ENCODE measurements at regions not wholly inside any gene's neighbourhood (a gene's known extent, or its start where the extent isn't known, plus 50 kb on each side); places are given as distances from the start of the nearest gene placed in this dataset.

- H3K9me3 ChIP-seq, result no peaks in the 10 kb centered on the region
- H3K36me3 ChIP-seq, result no peaks in the 10 kb centered on the region
- WGBS, 2 donors, result 46 to 53% methylated on average over 4 of the region's 4 CpGs
- no peak overlapping the region for H3K4me3 ChIP-seq
- no peaks in the 10 kb centered on the region for H3K27me3 ChIP-seq
- no peaks in the 10 kb centered on the region for H3K4me1 ChIP-seq
- TF ChIP-seq POLR2A (IDR thresholded peaks at IDR 0.05), result no peak
- no peak for TF ChIP-seq POLR2AphosphoS5 (IDR thresholded peaks at IDR 0.05)
- no peak for TF ChIP-seq CTCF (IDR thresholded peaks at IDR 0.05)
- TF ChIP-seq EP300 (IDR thresholded peaks at IDR 0.05), result no peak
- intact Hi-C loops (cut with DNase I), result no loop called here
- H3K27ac ChIP-seq, result no peak overlapping the region
- no peak for DNase-seq
Measured at GRCh38 chr18:56508370-56509036, 129.9 kb downstream of the TXNL1 start.

- Histone ChIP-seq H3K9me3 (no peaks in the 10 kb centered on the region), H3K36me3 (no peaks in the 10 kb centered on the region), H3K4me3 (no peak overlapping the region), H3K27me3 (no peaks in the 10 kb centered on the region), H3K4me1 (no peaks in the 10 kb centered on the region), H3K27ac (no peak overlapping the region)
- intact Hi-C loops (cut with DNase I), result no loop called here
- TF ChIP-seq POLR2AphosphoS5 (IDR thresholded peaks at IDR 0.05) (no peak), CTCF (IDR thresholded peaks at IDR 0.05) (no peak), POLR2A (IDR thresholded peaks at IDR 0.05) (no peak), EP300 (IDR thresholded peaks at IDR 0.05) (no peak)
- no peak for DNase-seq
Measured at GRCh38 chr18:56505971-56506370, 132.4 kb downstream of the TXNL1 start.

- no peaks in the 10 kb centered on the region for H3K27me3 ChIP-seq
- intact Hi-C loops (cut with DNase I), result no loop called here
- TF ChIP-seq POLR2AphosphoS5 (IDR thresholded peaks at IDR 0.05), result no peak
- TF ChIP-seq CTCF (IDR thresholded peaks at IDR 0.05), result no peak
- no peak for TF ChIP-seq POLR2A (IDR thresholded peaks at IDR 0.05)
- TF ChIP-seq EP300 (IDR thresholded peaks at IDR 0.05), result no peak
- WGBS, 2 donors, result 92 to 94% methylated on average over 3 of the region's 3 CpGs
- no peaks in the 10 kb centered on the region for H3K9me3 ChIP-seq
- H3K27ac ChIP-seq, result no peak overlapping the region
- no peak overlapping the region for H3K4me3 ChIP-seq
- H3K36me3 ChIP-seq, result no peaks in the 10 kb centered on the region
- H3K4me1 ChIP-seq, result no peaks in the 10 kb centered on the region
- no peak for DNase-seq
Measured at GRCh38 chr18:56505293-56505692, 133.1 kb downstream of the TXNL1 start.

- no peak overlapping the region for H3K27ac ChIP-seq
- 27 to 65% methylated on average over 3 of the region's 3 CpGs for WGBS, 2 donors
- no peaks in the 10 kb centered on the region for H3K36me3 ChIP-seq
- H3K27me3 ChIP-seq, result no peaks in the 10 kb centered on the region
- no peaks in the 10 kb centered on the region for H3K9me3 ChIP-seq
- intact Hi-C loops (cut with DNase I), result no loop called here
- no peak for TF ChIP-seq POLR2A (IDR thresholded peaks at IDR 0.05)
- H3K4me1 ChIP-seq, result no peaks in the 10 kb centered on the region
- H3K4me3 ChIP-seq, result no peak overlapping the region
- no peak for DNase-seq
Measured at GRCh38 chr18:56501896-56502295, 136.5 kb downstream of the TXNL1 start.

- Histone ChIP-seq H3K27me3 (no peaks in the 10 kb centered on the region), H3K4me1 (no peaks in the 10 kb centered on the region), H3K36me3 (no peaks in the 10 kb centered on the region), H3K27ac (no peak overlapping the region), H3K4me3 (no peak overlapping the region), H3K9me3 (peaks cover 0 to 2% (median 0%) of the 10 kb centered on the region in 4 donors)
- 81 to 95% methylated on average over 3 of the region's 3 CpGs for WGBS, 2 donors
- intact Hi-C loops (cut with DNase I), result no loop called here
- TF ChIP-seq CTCF (IDR thresholded peaks at IDR 0.05), result no peak
- TF ChIP-seq EP300 (IDR thresholded peaks at IDR 0.05), result no peak
- no peak for TF ChIP-seq POLR2AphosphoS5 (IDR thresholded peaks at IDR 0.05)
- no peak for TF ChIP-seq POLR2A (IDR thresholded peaks at IDR 0.05)
- no peak for DNase-seq
Measured at GRCh38 chr18:56495884-56496283, 142.5 kb downstream of the TXNL1 start.

All from sigmoid colon (tissue), 6 donors.